GM21576 (cell line): ENCODE measurements at regions not wholly inside any gene's neighbourhood (a gene's known extent, or its start where the extent isn't known, plus 50 kb on each side); places are given as distances from the start of the nearest gene placed in this dataset.

Experiments
- ATAC-seq: cut with Tn5 transposase; IDR thresholded peaks from one replicate; pipeline ENCODE4 v1.9.1; 2021; ENCODE audit warnings: mild to moderate bottlenecking, moderate library complexity; ENCODE audit not compliant: unreplicated experiment

- ATAC-seq: no peak
Observed at GRCh38 chr9:16960084-16960483, 89.6 kb upstream of the BNC2 start.

DNA sequence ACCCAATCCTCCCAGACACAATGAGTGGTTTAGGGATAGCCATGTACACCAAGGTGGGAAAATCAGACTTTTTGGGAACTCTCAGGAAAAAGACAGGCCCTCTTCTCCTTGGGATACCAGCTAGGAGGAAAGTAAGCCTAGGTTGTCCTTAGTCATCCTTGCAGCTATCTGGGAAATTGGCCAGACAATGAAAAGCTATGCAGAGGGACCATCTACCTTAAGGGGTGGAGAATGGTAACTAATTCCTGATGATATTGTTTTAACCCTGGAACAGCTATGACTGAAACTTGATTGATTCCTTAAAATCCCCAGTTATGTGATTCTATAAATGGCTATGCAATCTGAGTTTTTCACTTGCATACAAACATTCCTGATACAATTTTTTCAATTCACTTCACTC lies 88.9 kb upstream of the BNC2 start:
- ATAC-seq: no peak

GRCh38 chr9:16954040-16954439 lies 83.6 kb upstream of the BNC2 start:
- ATAC-seq: no peak

- no peak for ATAC-seq
Observed at GRCh38 chr9:16951502-16951901, 81.0 kb upstream of the BNC2 start.

DNA sequence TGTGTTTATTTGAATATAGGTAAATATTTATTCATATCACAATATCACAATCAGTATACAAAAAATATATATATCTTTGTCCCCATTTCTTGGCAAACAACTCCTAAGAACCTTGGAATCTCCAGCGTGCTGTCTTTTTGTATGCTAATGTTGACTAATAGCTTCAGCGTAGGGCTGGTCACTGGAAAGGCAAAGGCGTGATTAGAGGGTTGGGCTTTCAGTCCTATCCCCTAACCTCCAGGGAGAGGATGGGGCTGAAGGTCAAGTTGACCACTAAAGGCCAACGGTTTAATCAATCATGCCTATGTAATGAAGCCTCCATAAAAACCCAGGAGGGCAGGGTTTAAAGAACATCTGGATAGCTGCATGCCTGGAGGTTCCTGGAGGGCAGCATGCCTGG lies 79.6 kb upstream of the BNC2 start:
- no peak for ATAC-seq

- ATAC-seq: no peak
Observed at GRCh38 chr9:16930578-16930977, 60.1 kb upstream of the BNC2 start.

DNA sequence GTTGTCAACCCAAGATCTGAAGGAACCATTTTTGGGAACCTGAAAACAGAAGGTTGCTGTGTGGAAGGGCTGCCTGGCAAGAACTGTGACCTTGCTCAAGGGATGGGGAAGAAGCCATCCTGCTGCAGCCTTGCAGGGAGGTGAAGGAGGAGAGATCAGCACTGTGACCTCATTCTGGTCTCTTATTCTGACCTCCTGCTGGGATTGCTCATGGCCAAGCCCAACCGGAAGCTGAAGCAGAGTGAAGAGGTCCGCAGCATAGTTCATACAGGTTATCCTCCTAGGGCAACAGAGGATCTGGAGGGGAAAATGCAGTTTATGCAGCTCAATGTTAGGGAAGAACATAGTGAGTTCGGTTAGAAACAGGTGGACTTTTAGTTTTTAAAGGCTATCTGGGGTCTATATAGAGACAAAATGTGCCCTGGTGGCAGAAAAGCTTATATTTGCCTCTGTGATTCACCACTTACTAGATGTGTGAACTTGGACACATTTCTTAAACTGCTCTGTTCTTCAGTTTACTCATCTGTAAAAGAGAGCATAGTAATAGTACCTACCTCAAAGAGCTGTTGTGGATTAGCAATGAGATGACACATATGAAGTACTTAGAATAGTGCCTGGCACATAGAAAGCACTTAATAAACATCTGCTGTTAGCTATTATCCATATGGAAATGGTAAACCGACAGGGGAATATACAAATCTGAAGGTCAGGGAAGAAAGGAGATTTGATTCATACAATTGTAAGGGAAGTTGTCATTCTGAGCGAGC lies 57.9 kb upstream of the BNC2 start:
- ATAC-seq: no peak

DNA sequence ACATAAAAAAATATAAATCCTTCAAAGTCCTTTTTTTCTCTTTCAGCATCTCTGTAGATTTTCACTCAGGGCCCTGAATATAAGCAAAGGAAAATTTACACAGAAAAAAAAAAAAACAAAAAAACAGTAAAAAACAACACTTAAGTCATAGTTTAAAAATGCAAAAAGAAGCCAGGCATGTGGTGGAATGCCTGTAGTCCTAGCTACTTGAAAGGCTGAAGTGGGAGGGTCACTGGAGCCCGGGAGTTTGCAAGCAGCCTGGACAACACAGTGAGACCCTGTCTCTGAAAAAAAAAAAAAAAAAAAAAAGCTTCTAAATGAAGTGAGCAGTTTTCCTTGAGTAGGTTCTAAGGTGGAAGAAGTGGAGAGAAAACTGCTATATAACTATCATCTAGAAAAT lies 55.0 kb upstream of the BNC2 start:
- ATAC-seq: no peak

DNA sequence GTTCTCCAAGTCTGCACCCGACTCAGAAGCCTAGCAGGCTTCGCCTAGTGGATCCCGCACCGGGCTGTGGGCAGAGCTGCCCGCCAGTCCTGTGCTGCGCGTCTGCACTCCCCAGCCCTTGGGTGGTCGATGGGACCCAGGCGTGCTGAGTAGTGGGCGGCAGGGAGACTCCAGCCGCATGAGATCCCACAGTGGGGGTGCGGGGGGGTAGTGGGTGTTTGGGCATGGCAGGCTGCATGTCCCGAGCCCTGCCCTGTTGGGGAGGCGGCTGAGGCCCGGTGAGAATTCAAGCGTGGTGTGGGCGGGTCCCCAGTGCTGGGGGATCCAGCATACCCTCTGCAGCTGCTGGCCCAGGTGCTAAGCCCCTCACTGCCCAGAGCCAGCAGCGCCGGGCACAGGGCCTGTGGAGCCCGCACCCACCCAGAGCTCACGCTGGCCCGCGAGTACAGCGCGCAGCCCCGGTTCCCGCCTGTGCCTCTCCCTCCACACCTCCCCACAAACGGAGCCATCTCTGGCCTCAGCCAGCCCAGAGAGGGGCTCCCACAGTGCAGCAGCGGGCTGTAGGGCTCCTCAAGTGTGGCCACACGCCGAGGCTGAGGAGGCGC lies 53.9 kb upstream of the BNC2 start:
- no peak for ATAC-seq

- ATAC-seq: no peak
Observed at GRCh38 chr9:16921855-16922254, 51.4 kb upstream of the BNC2 start.
